Suprapubic skin (tissue), 4 donors: ENCODE measurements at regions not wholly inside any gene's neighbourhood (a gene's known extent, or its start where the extent isn't known, plus 50 kb on each side); places are given as distances from the start of the nearest gene placed in this dataset.

Experiments
- DNase-seq, 2 donors: peaks; one replicate each; pipeline ENCODE4 v3.0.0-alpha.2; 2019; ENCODE audit warnings: low spot score in 2 of 2
- H3K27ac ChIP-seq: fragments of 200-600 bp; sonication (generic); one replicate; pipeline ENCODE4 v1.5.1; 2019
- H3K27me3 ChIP-seq: fragments of 200-600 bp; sonication (generic); one replicate; pipeline ENCODE4 v1.5.1; 2019
- H3K36me3 ChIP-seq: fragments of 200-600 bp; sonication (generic); one replicate; pipeline ENCODE4 v1.5.1; 2019
- H3K4me1 ChIP-seq: fragments of 200-600 bp; sonication (generic); one replicate; pipeline ENCODE4 v1.5.1; 2019
- H3K4me3 ChIP-seq: fragments of 200-600 bp; sonication (generic); one replicate; pipeline ENCODE4 v1.5.1; 2019; ENCODE audit warnings: mild to moderate bottlenecking
- H3K9me3 ChIP-seq: fragments of 200-600 bp; sonication (generic); one replicate; pipeline ENCODE4 v1.5.1; 2019
- CTCF ChIP-seq, 2 donors: fragments of 200-600 bp in 1 of 2; fragments of 450-650 bp in 1 of 2; sonication (generic) in 1 of 2; IDR thresholded peaks; one replicate each; pipeline ENCODE4 v1.5.1; 2016 to 2019; ENCODE audit warnings: antibody characterized with exemption in 2 of 2, mild to moderate bottlenecking in 1 of 2, moderate library complexity in 1 of 2
- EP300 ChIP-seq: sonication (generic); formaldehyde crosslinking; IDR thresholded peaks from one replicate; pipeline ENCODE4 v1.6.1; 2017; ENCODE audit warnings: antibody characterized with exemption
- POLR2A ChIP-seq, 2 donors: fragments of 450-650 bp; IDR thresholded peaks; one replicate each; pipeline ENCODE4 v1.6.1; 2017; ENCODE audit warnings: antibody characterized with exemption in 2 of 2, mild to moderate bottlenecking in 2 of 2, moderate library complexity in 2 of 2
- POLR2AphosphoS5 ChIP-seq, 3 donors: sonication (generic); formaldehyde crosslinking; IDR thresholded peaks; one replicate each; pipeline ENCODE4 v1.6.1; 2017; ENCODE audit warnings: antibody characterized with exemption in 3 of 3
- WGBS: methylation state at CpG from one replicate; pipeline ENCODE4 v1.1.5; 2018; 5-methylcytosine and 5-hydroxymethylcytosine counted together

- no peak for TF ChIP-seq EP300
- no peak for TF ChIP-seq CTCF (IDR thresholded peaks at IDR 0.05)
- TF ChIP-seq POLR2AphosphoS5 (IDR thresholded peaks at IDR 0.05), result no peak
- no peak for TF ChIP-seq POLR2A (IDR thresholded peaks at IDR 0.05)
- 98% methylated on average over 1 of the region's 1 CpG for WGBS
- Histone ChIP-seq H3K9me3 (no peaks in the 10 kb centered on the region), H3K36me3 (no peaks in the 10 kb centered on the region), H3K4me1 (peaks cover 10% of the 10 kb centered on the region), H3K4me3 (no peak overlapping the region), H3K27ac (no peak overlapping the region), H3K27me3 (peaks cover 3% of the 10 kb centered on the region)
- DNase-seq, result no peak
Measured at GRCh38 chr1:38736399-38736798, 123.2 kb downstream of the RRAGC start.

GRCh38 chr1:38735651-38736161, 123.9 kb downstream of the RRAGC start:
- no peaks in the 10 kb centered on the region for H3K9me3 ChIP-seq
- H3K4me1 ChIP-seq, result peaks cover 10% of the 10 kb centered on the region
- no peak for DNase-seq
- H3K4me3 ChIP-seq, result no peak overlapping the region
- WGBS, result 79% methylated on average over 6 of the region's 6 CpGs
- no peak for TF ChIP-seq EP300
- no peak for TF ChIP-seq POLR2AphosphoS5 (IDR thresholded peaks at IDR 0.05)
- TF ChIP-seq POLR2A (IDR thresholded peaks at IDR 0.05), result no peak
- no peak overlapping the region for H3K27ac ChIP-seq
- no peaks in the 10 kb centered on the region for H3K36me3 ChIP-seq
- peaks cover 3% of the 10 kb centered on the region for H3K27me3 ChIP-seq

GRCh38 chr1:38733761-38734160, 125.8 kb downstream of the RRAGC start:
- H3K27ac ChIP-seq, result no peak overlapping the region
- peaks cover 14% of the 10 kb centered on the region for H3K4me1 ChIP-seq
- WGBS, result 41% methylated on average over 3 of the region's 3 CpGs

GRCh38 chr1:38730511-38731397, 128.8 kb downstream of the RRAGC start:
- Histone ChIP-seq H3K36me3 (no peaks in the 10 kb centered on the region), H3K4me3 (no peak overlapping the region), H3K4me1 (peaks cover 28% of the 10 kb centered on the region), H3K9me3 (no peaks in the 10 kb centered on the region), H3K27me3 (peaks cover 11% of the 10 kb centered on the region), H3K27ac (no peak overlapping the region)
- DNase-seq, result no peak
- WGBS, result 64% methylated on average over 6 of the region's 6 CpGs
- no peak for TF ChIP-seq CTCF (IDR thresholded peaks at IDR 0.05)
- no peak for TF ChIP-seq EP300
- no peak for TF ChIP-seq POLR2A (IDR thresholded peaks at IDR 0.05)
- no peak for TF ChIP-seq POLR2AphosphoS5 (IDR thresholded peaks at IDR 0.05)

More at GRCh38 chr1:38733761-38734160, 125.8 kb downstream of the RRAGC start:
- DNase-seq, result no peak
- H3K9me3 ChIP-seq, result no peaks in the 10 kb centered on the region
- H3K27me3 ChIP-seq, result peaks cover 7% of the 10 kb centered on the region
- TF ChIP-seq CTCF (IDR thresholded peaks at IDR 0.05) (no peak), POLR2A (IDR thresholded peaks at IDR 0.05) (no peak), POLR2AphosphoS5 (IDR thresholded peaks at IDR 0.05) (no peak), EP300 (no peak)
- no peak overlapping the region for H3K4me3 ChIP-seq
- H3K36me3 ChIP-seq, result no peaks in the 10 kb centered on the region

- H3K9me3 ChIP-seq, result no peaks in the 10 kb centered on the region
- TF ChIP-seq CTCF (IDR thresholded peaks at IDR 0.05), result no peak
- TF ChIP-seq EP300, result no peak
- TF ChIP-seq POLR2A (IDR thresholded peaks at IDR 0.05), result no peak
- no peak for TF ChIP-seq POLR2AphosphoS5 (IDR thresholded peaks at IDR 0.05)
- H3K27me3 ChIP-seq, result peaks cover 8% of the 10 kb centered on the region
- no peaks in the 10 kb centered on the region for H3K36me3 ChIP-seq
- H3K4me3 ChIP-seq, result no peak overlapping the region
- no peak for DNase-seq
- peaks cover 25% of the 10 kb centered on the region for H3K4me1 ChIP-seq
- no peak overlapping the region for H3K27ac ChIP-seq
- 11% methylated on average over 1 of the region's 1 CpG for WGBS
Measured at GRCh38 chr1:38728585-38728908, 131.0 kb downstream of the RRAGC start.
